GM12874 (cell line): ENCODE measurements at regions not wholly inside any gene's neighbourhood (a gene's known extent, or its start where the extent isn't known, plus 50 kb on each side); places are given as distances from the start of the nearest gene placed in this dataset.

ENCODE experiments used
- CTCF ChIP-seq: IDR thresholded peaks from 2 replicates; pipeline ENCODE4 v1.5.1; 2011; ENCODE audit warnings: low read depth, mild to moderate bottlenecking, control low read depth, low read length, moderate library complexity; ENCODE audit not compliant: insufficient read depth

- no peak for TF ChIP-seq CTCF
Observed at GRCh38 chr5:86999951-87000350, 267.7 kb upstream of the RASA1 start.

- TF ChIP-seq CTCF = no peak
Observed at GRCh38 chr5:87002485-87002884, 265.2 kb upstream of the RASA1 start.

- TF ChIP-seq CTCF = no peak
Observed at GRCh38 chr5:87004101-87004500, 263.6 kb upstream of the RASA1 start.

- no peak for TF ChIP-seq CTCF
Observed at GRCh38 chr5:87007737-87008136, 259.9 kb upstream of the RASA1 start.

- TF ChIP-seq CTCF = no peak
Observed at GRCh38 chr5:87008751-87009560, 258.7 kb upstream of the RASA1 start.

- no peak for TF ChIP-seq CTCF
Observed at GRCh38 chr5:87010736-87011135, 256.9 kb upstream of the RASA1 start.

GRCh38 chr5:87015901-87016300 is 251.8 kb upstream of the RASA1 start:
- no peak for TF ChIP-seq CTCF
